SK-N-SH treated with all-trans-retinoic acid at 6 μM for 48 hours (cell line): ENCODE measurements at regions not wholly inside any gene's neighbourhood (a gene's known extent, or its start where the extent isn't known, plus 50 kb on each side); places are given as distances from the start of the nearest gene placed in this dataset.

Experiments
- ATAC-seq: fragments of 200-7000 bp; cut with Tn5 transposase; 3 replicates; pipeline ENCODE4 v1.9.1; 2020; ENCODE audit warnings: mild to moderate bottlenecking, moderate library complexity
- ARNTL ChIP-seq: fragments of 450-650 bp; formaldehyde crosslinking; IDR thresholded peaks from 2 replicates; pipeline ENCODE4 v1.5.0; 2020; ENCODE audit warnings: low read depth, mild to moderate bottlenecking, moderate library complexity, borderline replicate concordance
- BACH2 ChIP-seq: fragments of 250-450 bp; sonication (Bioruptor Pico); IDR thresholded peaks from 2 replicates; pipeline ENCODE4 v1.9.0; 2021; ENCODE audit warnings: mild to moderate bottlenecking, borderline replicate concordance
- CREB5 ChIP-seq: fragments of 250-450 bp; sonication (Bioruptor Pico); IDR thresholded peaks from 2 replicates; pipeline ENCODE4 v1.5.1; 2020; ENCODE audit warnings: low read depth, mild to moderate bottlenecking, moderate library complexity
- CSDC2 ChIP-seq: fragments of 250-450 bp; sonication (Bioruptor Pico); IDR thresholded peaks from 2 replicates; pipeline ENCODE4 v1.5.0; 2020; ENCODE audit warnings: mild to moderate bottlenecking, moderate library complexity
- CSRNP3 ChIP-seq: fragments of 250-450 bp; sonication (Bioruptor Pico); IDR thresholded peaks from 2 replicates; pipeline ENCODE4 v1.5.1; 2021; ENCODE audit warnings: mild to moderate bottlenecking, moderate library complexity
- ESRRG ChIP-seq: fragments of 250-450 bp; sonication (Bioruptor Pico); IDR thresholded peaks from 2 replicates; pipeline ENCODE4 v1.6.1; 2021; ENCODE audit warnings: mild to moderate bottlenecking
- ISL1 ChIP-seq: fragments of 250-450 bp; sonication (Bioruptor Pico); IDR thresholded peaks from 2 replicates; pipeline ENCODE4 v2.1.2; 2022; ENCODE audit warnings: mild to moderate bottlenecking, moderate library complexity
- OSR1 ChIP-seq: fragments of 250-450 bp; sonication (Bioruptor Pico); IDR thresholded peaks from 2 replicates; pipeline ENCODE4 v1.8.0; 2022; ENCODE audit warnings: moderate library complexity, mild to moderate bottlenecking, inconsistent platforms
- PATZ1 ChIP-seq: fragments of 250-450 bp; sonication (Bioruptor Pico); IDR thresholded peaks from 2 replicates; pipeline ENCODE4 v1.8.0; 2020; ENCODE audit warnings: mild to moderate bottlenecking, moderate library complexity, borderline replicate concordance
- POU6F1 ChIP-seq: fragments of 250-450 bp; sonication (Bioruptor Pico); IDR thresholded peaks from 2 replicates; pipeline ENCODE4 v1.8.0; 2021; ENCODE audit warnings: low read depth, mild to moderate bottlenecking, moderate library complexity, borderline replicate concordance
- PPARA ChIP-seq: fragments of 250-450 bp; sonication (Bioruptor Pico); IDR thresholded peaks from 2 replicates; pipeline ENCODE4 v1.5.0; 2020; ENCODE audit warnings: mild to moderate bottlenecking, borderline replicate concordance
- RARB ChIP-seq: fragments of 250-450 bp; sonication (Bioruptor Pico); IDR thresholded peaks from 2 replicates; pipeline ENCODE4 v1.8.0; 2021; ENCODE audit warnings: mild to moderate bottlenecking, moderate library complexity
- SNAI2 ChIP-seq: fragments of 250-450 bp; sonication (Bioruptor Pico); IDR thresholded peaks from 2 replicates; pipeline ENCODE4 v1.5.0; 2020; ENCODE audit warnings: mild to moderate bottlenecking, moderate library complexity
- TCF4 ChIP-seq: fragments of 250-450 bp; sonication (Bioruptor Pico); IDR thresholded peaks from 2 replicates; pipeline ENCODE4 v1.8.0; 2021; ENCODE audit warnings: mild to moderate bottlenecking, moderate library complexity, borderline replicate concordance
- TOX ChIP-seq: fragments of 250-450 bp; sonication (Bioruptor Pico); IDR thresholded peaks from 2 replicates; pipeline ENCODE4 v1.8.0; 2021; ENCODE audit warnings: mild to moderate bottlenecking, moderate library complexity, borderline replicate concordance
- ZFP3 ChIP-seq: fragments of 250-450 bp; sonication (Bioruptor Pico); IDR thresholded peaks from 2 replicates; pipeline ENCODE4 v1.5.0; 2020; ENCODE audit warnings: mild to moderate bottlenecking, moderate library complexity
- ZFP30 ChIP-seq: fragments of 450-650 bp; formaldehyde crosslinking; IDR thresholded peaks from 2 replicates; pipeline ENCODE4 v1.5.0; 2022; ENCODE audit warnings: mild to moderate bottlenecking, moderate library complexity
- ZNF70 ChIP-seq: fragments of 450-650 bp; formaldehyde crosslinking; IDR thresholded peaks from 2 replicates; pipeline ENCODE4 v1.5.0; 2020; ENCODE audit warnings: mild to moderate bottlenecking, moderate library complexity
- ZNF8 ChIP-seq: fragments of 450-650 bp; formaldehyde crosslinking; IDR thresholded peaks from 2 replicates; pipeline ENCODE4 v1.5.0; 2020; ENCODE audit warnings: mild to moderate bottlenecking, moderate library complexity
- TF ChIP-seq, protein P1 (sequence below): fragments of 250-450 bp; sonication (Bioruptor Pico); IDR thresholded peaks from 2 replicates; pipeline ENCODE4 v1.5.0; 2020; ENCODE audit warnings: mild to moderate bottlenecking, moderate library complexity

DNA sequence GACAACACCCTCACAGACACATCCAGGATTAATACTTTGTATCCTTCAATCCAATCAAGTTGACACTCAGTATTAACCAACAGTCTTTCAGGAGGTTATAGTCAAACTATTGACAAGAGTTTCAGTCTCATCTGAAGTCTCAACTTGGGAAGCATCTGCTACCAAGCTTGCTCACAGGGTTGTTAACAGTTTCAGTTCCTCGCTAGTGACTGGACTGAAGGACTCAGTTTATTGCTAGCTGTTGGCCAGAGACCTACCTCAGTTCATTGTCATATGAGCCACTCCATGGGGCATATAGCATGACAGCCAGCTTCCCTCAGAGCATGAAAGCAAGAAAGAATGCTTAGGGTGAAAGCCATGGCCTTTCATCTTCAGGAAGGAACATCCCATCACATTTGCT is 228.6 kb downstream of the EPHA4 start:
- TF ChIP-seq, protein P1, sequence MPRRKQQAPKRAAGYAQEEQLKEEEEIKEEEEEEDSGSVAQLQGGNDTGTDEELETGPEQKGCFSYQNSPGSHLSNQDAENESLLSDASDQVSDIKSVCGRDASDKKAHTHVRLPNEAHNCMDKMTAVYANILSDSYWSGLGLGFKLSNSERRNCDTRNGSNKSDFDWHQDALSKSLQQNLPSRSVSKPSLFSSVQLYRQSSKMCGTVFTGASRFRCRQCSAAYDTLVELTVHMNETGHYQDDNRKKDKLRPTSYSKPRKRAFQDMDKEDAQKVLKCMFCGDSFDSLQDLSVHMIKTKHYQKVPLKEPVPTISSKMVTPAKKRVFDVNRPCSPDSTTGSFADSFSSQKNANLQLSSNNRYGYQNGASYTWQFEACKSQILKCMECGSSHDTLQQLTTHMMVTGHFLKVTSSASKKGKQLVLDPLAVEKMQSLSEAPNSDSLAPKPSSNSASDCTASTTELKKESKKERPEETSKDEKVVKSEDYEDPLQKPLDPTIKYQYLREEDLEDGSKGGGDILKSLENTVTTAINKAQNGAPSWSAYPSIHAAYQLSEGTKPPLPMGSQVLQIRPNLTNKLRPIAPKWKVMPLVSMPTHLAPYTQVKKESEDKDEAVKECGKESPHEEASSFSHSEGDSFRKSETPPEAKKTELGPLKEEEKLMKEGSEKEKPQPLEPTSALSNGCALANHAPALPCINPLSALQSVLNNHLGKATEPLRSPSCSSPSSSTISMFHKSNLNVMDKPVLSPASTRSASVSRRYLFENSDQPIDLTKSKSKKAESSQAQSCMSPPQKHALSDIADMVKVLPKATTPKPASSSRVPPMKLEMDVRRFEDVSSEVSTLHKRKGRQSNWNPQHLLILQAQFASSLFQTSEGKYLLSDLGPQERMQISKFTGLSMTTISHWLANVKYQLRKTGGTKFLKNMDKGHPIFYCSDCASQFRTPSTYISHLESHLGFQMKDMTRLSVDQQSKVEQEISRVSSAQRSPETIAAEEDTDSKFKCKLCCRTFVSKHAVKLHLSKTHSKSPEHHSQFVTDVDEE (CRISPR knock-in tag): no peak
- TF ChIP-seq PATZ1 (CRISPR knock-in tag) (no peak), OSR1 (CRISPR knock-in tag) (no peak), PPARA (CRISPR knock-in tag) (no peak), ZNF8 (CRISPR knock-in tag) (no peak), ESRRG (CRISPR knock-in tag) (no peak), ARNTL (CRISPR knock-in tag) (no peak), SNAI2 (CRISPR knock-in tag) (no peak), ISL1 (CRISPR knock-in tag) (no peak), RARB (CRISPR knock-in tag) (no peak), TOX (no peak), ZFP30 (CRISPR knock-in tag) (no peak), TCF4 (CRISPR knock-in tag) (no peak), POU6F1 (CRISPR knock-in tag) (no peak), BACH2 (CRISPR knock-in tag) (no peak), CSDC2 (CRISPR knock-in tag) (no peak), ZFP3 (no peak), CSRNP3 (no peak), ZNF70 (no peak)
- TF ChIP-seq, all 23 proteins: peak for 0
- no peak for ATAC-seq

- TF ChIP-seq ZNF70: no peak
- TF ChIP-seq ISL1 (CRISPR knock-in tag): no peak
- no peak for TF ChIP-seq CREB5 (CRISPR knock-in tag)
- no peak for ATAC-seq
These were observed 226.6 kb downstream of the EPHA4 start for GRCh38 chr2:221345516-221345915.

DNA sequence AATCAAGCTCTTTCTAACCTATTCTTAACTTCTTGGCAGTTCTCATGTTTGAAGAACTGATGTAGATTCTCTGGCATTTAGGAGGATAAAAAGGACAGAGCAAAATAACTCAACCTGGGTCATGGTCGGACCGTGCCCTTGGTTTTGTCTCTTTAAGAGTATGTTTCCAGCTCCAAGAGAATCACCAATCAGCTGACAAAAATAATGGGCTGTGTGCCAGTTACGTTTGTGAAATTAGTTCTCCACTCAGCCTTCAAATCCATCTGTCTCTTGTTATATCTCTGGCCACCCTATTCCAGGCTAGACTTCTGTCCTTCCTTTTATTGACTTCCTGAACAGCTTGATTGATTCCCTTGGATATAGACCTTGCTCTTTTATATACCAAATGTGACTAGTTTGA is 225.7 kb downstream of the EPHA4 start:
- no peak for ATAC-seq
- no peak for TF ChIP-seq ZFP30 (CRISPR knock-in tag)
- TF ChIP-seq ZNF70: no peak
- no peak for TF ChIP-seq TCF4 (CRISPR knock-in tag)
- no peak for TF ChIP-seq SNAI2 (CRISPR knock-in tag)
- TF ChIP-seq RARB (CRISPR knock-in tag): no peak
- TF ChIP-seq, protein P1 (CRISPR knock-in tag): no peak
- TF ChIP-seq CSDC2 (CRISPR knock-in tag): no peak
- TF ChIP-seq ZFP3: no peak
- TF ChIP-seq ARNTL (CRISPR knock-in tag): no peak
- no peak for TF ChIP-seq ZNF8 (CRISPR knock-in tag)
- TF ChIP-seq BACH2 (CRISPR knock-in tag): no peak
